ENCODE measurements at regions not wholly inside any gene's neighbourhood (a gene's known extent, or its start where the extent isn't known, plus 50 kb on each side); places are given as distances from the start of the nearest gene placed in this dataset.

- Histone ChIP-seq H3K9me2 (ENCODE audit: insufficient read depth) (peaks cover 6% of the 10 kb centered on the region; the same call in 1 of the 2 replicates), H3K79me2 (replicated peaks; ENCODE audit: insufficient read depth) (no peaks in the 10 kb centered on the region), H3K4me2 (no peak overlapping the region), H3K4me3 (no peak overlapping the region), H4K20me1 (replicated peaks; ENCODE audit: insufficient read depth) (no peaks in the 10 kb centered on the region), H3K27ac (ENCODE audit: low read depth) (no peak overlapping the region), H3K36me3 (ENCODE audit: insufficient read depth) (no peaks in the 10 kb centered on the region), H3K4me1 (ENCODE audit: insufficient read depth) (no peaks in the 10 kb centered on the region), H3F3A (replicated peaks; ENCODE audit: low read depth) (no peaks in the 10 kb centered on the region), H3K27me3 (ENCODE audit: insufficient read depth) (no peaks in the 10 kb centered on the region), H2AFZ (no peak overlapping the region)
- DNase-seq (ENCODE audit: low spot score) (no peak), ATAC-seq (peak; percentile 45)
- Mint-ChIP-seq H3K36me3 (ENCODE audit: low read depth) (no peaks in the 10 kb centered on the region), H3K27me3 (ENCODE audit: insufficient read depth, low read depth, poor library complexity) (peaks cover 7% of the 10 kb centered on the region), H3K27ac (no peak overlapping the region), H3K4me1 (peaks cover 2% of the 10 kb centered on the region; the same call in 2 of the 3 replicates), H3K4me3 (no peak overlapping the region), H3K9me3 (no peaks in the 10 kb centered on the region)
- no peak for TF ChIP-seq REST (IDR thresholded peaks at IDR 0.05; ENCODE audit: unreplicated experiment)
- no peak for TF ChIP-seq ETS1 (IDR thresholded peaks at IDR 0.05)
- no peak for TF ChIP-seq EZH2phosphoT487 (IDR thresholded peaks at IDR 0.05; ENCODE audit: unreplicated experiment)
- no peak for TF ChIP-seq STAT1 (IDR thresholded peaks at IDR 0.05; ENCODE audit: unreplicated experiment)
- TF ChIP-seq CTCF (conservative IDR thresholded peaks at IDR 0.05; ENCODE audit: low read depth in 2 of 2): no peak
- TF ChIP-seq EZH2 (IDR thresholded peaks at IDR 0.05; ENCODE audit: low read depth, unreplicated experiment): no peak
- no peak for TF ChIP-seq JUNB (IDR thresholded peaks at IDR 0.05; ENCODE audit: unreplicated experiment)
- TF ChIP-seq ZNF331 (CRISPR knock-in tag; IDR thresholded peaks at IDR 0.05; ENCODE audit: low read depth): no peak
- no peak for TF ChIP-seq ZNF462 (CRISPR knock-in tag; IDR thresholded peaks at IDR 0.05)
- no peak for TF ChIP-seq NANOG (IDR thresholded peaks at IDR 0.05; ENCODE audit: borderline replicate concordance)
- no peak for TF ChIP-seq POLR2AphosphoS5 (IDR thresholded peaks at IDR 0.05; ENCODE audit: low read depth)
- TF ChIP-seq ZNF114 (CRISPR knock-in tag; IDR thresholded peaks at IDR 0.05): no peak
- TF ChIP-seq CREB1 (CRISPR knock-in tag; IDR thresholded peaks at IDR 0.05; ENCODE audit: low read depth): no peak
These were observed 133.7 kb downstream of the PXDC1 start for GRCh38 chr6:3617681-3618311.
